Sigmoid colon (tissue), 4 donors: ENCODE measurements at regions not wholly inside any gene's neighbourhood (a gene's known extent, or its start where the extent isn't known, plus 50 kb on each side); places are given as distances from the start of the nearest gene placed in this dataset.

Experiments
- CTCF ChIP-seq, 4 experiments: fragments of 450-650 bp in 3 of 4; fragments of 200-600 bp in 1 of 4; IDR thresholded peaks; one replicate each; pipeline ENCODE4 v1.5.1; 2016 to 2019; ENCODE audit warnings: antibody characterized with exemption in 4 of 4, mild to moderate bottlenecking in 3 of 4, moderate library complexity in 2 of 4
- EP300 ChIP-seq, 4 donors: sonication (generic); formaldehyde crosslinking; IDR thresholded peaks; one replicate each; pipeline ENCODE4 v1.6.1; 2017; ENCODE audit warnings: antibody characterized with exemption in 4 of 4
- POLR2AphosphoS5 ChIP-seq, 4 donors: sonication (generic); formaldehyde crosslinking; IDR thresholded peaks; one replicate each; pipeline ENCODE4 v1.6.1; 2017; ENCODE audit warnings: antibody characterized with exemption in 4 of 4

GRCh38 chr3:72580900-72581299 lies 267.3 kb downstream of the SHQ1 start:
- no peak for TF ChIP-seq CTCF (IDR thresholded peaks at IDR 0.05)
- TF ChIP-seq EP300 (IDR thresholded peaks at IDR 0.05) = no peak
- TF ChIP-seq POLR2AphosphoS5 (IDR thresholded peaks at IDR 0.05) = no peak
